A549 (cell line): ENCODE measurements at regions not wholly inside any gene's neighbourhood (a gene's known extent, or its start where the extent isn't known, plus 50 kb on each side); places are given as distances from the start of the nearest gene placed in this dataset.
"Not testable (repeated sequence)": the region's sequence is repeated elsewhere in the genome, so short reads cannot be mapped to it uniquely, and the experiment has no call there.

Experiments
- CTCF ChIP-seq: fragments of >200 bp; sonication (Bioruptor Twin); formaldehyde crosslinking; IDR thresholded peaks from 3 replicates; pipeline ENCODE4 v1.5.1; 2016
- HOXA7 ChIP-seq: fragments of 250-450 bp; sonication (Bioruptor Pico); IDR thresholded peaks from 2 replicates; pipeline ENCODE4 v1.5.0; 2020; ENCODE audit warnings: mild to moderate bottlenecking, moderate library complexity
- MAX ChIP-seq: IDR thresholded peaks from 2 replicates; pipeline ENCODE4 v1.6.1; 2012

- TF ChIP-seq CTCF; HOXA7 (CRISPR knock-in tag); MAX: not testable (repeated sequence)
Observed at GRCh38 chrX:77081237-77081636, 366.0 kb upstream of the FGF16 start.
